ENCODE measurements at regions not wholly inside any gene's neighbourhood (a gene's known extent, or its start where the extent isn't known, plus 50 kb on each side); places are given as distances from the start of the nearest gene placed in this dataset.

DNA sequence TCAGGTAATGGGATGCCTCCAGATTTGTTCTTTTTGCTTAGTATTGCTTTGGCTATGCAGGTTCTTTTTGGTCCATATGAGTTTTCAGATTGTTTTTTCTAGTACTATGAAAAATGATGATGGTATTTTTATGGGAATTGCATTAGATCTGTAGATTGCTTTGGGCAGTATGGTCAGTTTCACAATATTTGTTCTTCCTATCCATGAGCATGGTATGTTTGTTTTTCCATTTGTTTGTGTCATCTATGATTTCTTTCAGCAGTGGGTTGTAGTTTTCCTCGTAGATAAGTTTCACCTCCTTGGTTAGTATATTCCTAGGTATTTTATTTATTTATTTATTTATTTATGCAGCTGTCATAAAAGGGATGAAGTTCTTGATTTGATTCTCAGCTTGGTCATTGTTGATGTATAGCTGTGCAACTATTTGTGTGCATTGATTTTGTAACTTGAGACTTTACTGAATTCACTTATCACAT lies 103.9 kb upstream of the DNAH14 start:
- TF ChIP-seq ZC3H10 (CRISPR knock-in tag; IDR thresholded peaks at IDR 0.05), result no peak
- no peak for TF ChIP-seq OSR1 (CRISPR knock-in tag; IDR thresholded peaks at IDR 0.05)
- TF ChIP-seq, protein P1, sequence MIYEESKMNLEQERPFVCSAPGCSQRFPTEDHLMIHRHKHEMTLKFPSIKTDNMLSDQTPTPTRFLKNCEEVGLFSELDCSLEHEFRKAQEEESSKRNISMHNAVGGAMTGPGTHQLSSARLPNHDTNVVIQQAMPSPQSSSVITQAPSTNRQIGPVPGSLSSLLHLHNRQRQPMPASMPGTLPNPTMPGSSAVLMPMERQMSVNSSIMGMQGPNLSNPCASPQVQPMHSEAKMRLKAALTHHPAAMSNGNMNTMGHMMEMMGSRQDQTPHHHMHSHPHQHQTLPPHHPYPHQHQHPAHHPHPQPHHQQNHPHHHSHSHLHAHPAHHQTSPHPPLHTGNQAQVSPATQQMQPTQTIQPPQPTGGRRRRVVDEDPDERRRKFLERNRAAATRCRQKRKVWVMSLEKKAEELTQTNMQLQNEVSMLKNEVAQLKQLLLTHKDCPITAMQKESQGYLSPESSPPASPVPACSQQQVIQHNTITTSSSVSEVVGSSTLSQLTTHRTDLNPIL (CRISPR knock-in tag; IDR thresholded peaks at IDR 0.05; ENCODE audit: low read depth), result no peak
- TF ChIP-seq TCF4 (CRISPR knock-in tag; IDR thresholded peaks at IDR 0.05; ENCODE audit: borderline replicate concordance), result no peak
- no peak for TF ChIP-seq RARB (CRISPR knock-in tag; IDR thresholded peaks at IDR 0.05)
- TF ChIP-seq ZNF8 (CRISPR knock-in tag; IDR thresholded peaks at IDR 0.05), result no peak
- TF ChIP-seq, protein P2, sequence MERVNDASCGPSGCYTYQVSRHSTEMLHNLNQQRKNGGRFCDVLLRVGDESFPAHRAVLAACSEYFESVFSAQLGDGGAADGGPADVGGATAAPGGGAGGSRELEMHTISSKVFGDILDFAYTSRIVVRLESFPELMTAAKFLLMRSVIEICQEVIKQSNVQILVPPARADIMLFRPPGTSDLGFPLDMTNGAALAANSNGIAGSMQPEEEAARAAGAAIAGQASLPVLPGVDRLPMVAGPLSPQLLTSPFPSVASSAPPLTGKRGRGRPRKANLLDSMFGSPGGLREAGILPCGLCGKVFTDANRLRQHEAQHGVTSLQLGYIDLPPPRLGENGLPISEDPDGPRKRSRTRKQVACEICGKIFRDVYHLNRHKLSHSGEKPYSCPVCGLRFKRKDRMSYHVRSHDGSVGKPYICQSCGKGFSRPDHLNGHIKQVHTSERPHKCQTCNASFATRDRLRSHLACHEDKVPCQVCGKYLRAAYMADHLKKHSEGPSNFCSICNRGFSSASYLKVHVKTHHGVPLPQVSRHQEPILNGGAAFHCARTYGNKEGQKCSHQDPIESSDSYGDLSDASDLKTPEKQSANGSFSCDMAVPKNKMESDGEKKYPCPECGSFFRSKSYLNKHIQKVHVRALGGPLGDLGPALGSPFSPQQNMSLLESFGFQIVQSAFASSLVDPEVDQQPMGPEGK (CRISPR knock-in tag; IDR thresholded peaks at IDR 0.05; ENCODE audit: borderline replicate concordance), result no peak
- TF ChIP-seq PPARA (CRISPR knock-in tag; IDR thresholded peaks at IDR 0.05; ENCODE audit: borderline replicate concordance), result no peak
- no peak for TF ChIP-seq TOX (CRISPR knock-in tag; IDR thresholded peaks at IDR 0.05; ENCODE audit: borderline replicate concordance)
- TF ChIP-seq ZFP3 (CRISPR knock-in tag; IDR thresholded peaks at IDR 0.05), result no peak
- TF ChIP-seq, protein P3, sequence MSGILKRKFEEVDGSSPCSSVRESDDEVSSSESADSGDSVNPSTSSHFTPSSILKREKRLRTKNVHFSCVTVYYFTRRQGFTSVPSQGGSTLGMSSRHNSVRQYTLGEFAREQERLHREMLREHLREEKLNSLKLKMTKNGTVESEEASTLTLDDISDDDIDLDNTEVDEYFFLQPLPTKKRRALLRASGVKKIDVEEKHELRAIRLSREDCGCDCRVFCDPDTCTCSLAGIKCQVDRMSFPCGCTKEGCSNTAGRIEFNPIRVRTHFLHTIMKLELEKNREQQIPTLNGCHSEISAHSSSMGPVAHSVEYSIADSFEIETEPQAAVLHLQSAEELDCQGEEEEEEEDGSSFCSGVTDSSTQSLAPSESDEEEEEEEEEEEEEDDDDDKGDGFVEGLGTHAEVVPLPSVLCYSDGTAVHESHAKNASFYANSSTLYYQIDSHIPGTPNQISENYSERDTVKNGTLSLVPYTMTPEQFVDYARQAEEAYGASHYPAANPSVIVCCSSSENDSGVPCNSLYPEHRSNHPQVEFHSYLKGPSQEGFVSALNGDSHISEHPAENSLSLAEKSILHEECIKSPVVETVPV (CRISPR knock-in tag; IDR thresholded peaks at IDR 0.05), result no peak
- no peak for TF ChIP-seq SNAI2 (CRISPR knock-in tag; IDR thresholded peaks at IDR 0.05)
- no peak for TF ChIP-seq CSDC2 (CRISPR knock-in tag; IDR thresholded peaks at IDR 0.05)
